GM12878 (cell line): ENCODE measurements at regions not wholly inside any gene's neighbourhood (a gene's known extent, or its start where the extent isn't known, plus 50 kb on each side); places are given as distances from the start of the nearest gene placed in this dataset.

Experiments used
- ATAC-seq: fragments of 200-7000 bp; cut with Tn5 transposase; 3 replicates; pipeline ENCODE4 v1.9.1; 2020; ENCODE audit warnings: mild to moderate bottlenecking, moderate library complexity
- BruUV-seq: library from RNA; stranded (reverse); fragments of 400-500 nt; replicated peaks from 2 replicates; lab custom pipeline; 2021; lab: Mats Ljungman, UMichigan
- CTCF ChIA-PET: fragments of 300-600 bp; sonication (Branson Sonifier 250); formaldehyde crosslinking; extraction: SDS; loops from one replicate; lab custom pipeline; 2021; ENCODE audit warnings: inconsistent platforms; lab: Yijun Ruan, JAX
- POLR2A ChIA-PET: fragments of 350-600 bp; formaldehyde crosslinking; extraction: SDS; loops from one replicate; lab custom pipeline; 2021; ENCODE audit warnings: inconsistent platforms; lab: Charles Lee
- RAD21 ChIA-PET: fragments of 300-600 bp; sonication (Branson Sonifier 250); formaldehyde crosslinking; loops from one replicate; lab custom pipeline; 2023; ENCODE audit warnings: antibody characterized with exemption; ENCODE audit not compliant: unreplicated experiment; lab: Charles Lee
- SMC1A ChIA-PET: fragments of 300-600 bp; sonication (Branson Sonifier 250); formaldehyde crosslinking; loops from one replicate; lab custom pipeline; 2023; ENCODE audit not compliant: unreplicated experiment, uncharacterized antibody; lab: Charles Lee
- DNase-seq: peaks from one replicate; pipeline ENCODE4 v3.0.0-alpha.2; 2011; ENCODE audit warnings: low read depth, low spot score
- FAIRE-seq: peaks from 3 replicates; lab custom pipeline; 2011; peaks lifted over from hg19 to GRCh38; lab: Jason Lieb, UNC
- H2AFZ ChIP-seq: 2 replicates; pipeline ENCODE4 v1.6.0; 2011; ENCODE audit warnings: low read depth, low read length, control low read depth; ENCODE audit not compliant: control insufficient read depth
- H3K27ac ChIP-seq: 2 replicates; pipeline ENCODE4 v1.5.1; 2011; ENCODE audit warnings: control low read depth; ENCODE audit not compliant: control insufficient read depth, insufficient read depth
- H3K27me3 ChIP-seq, 2 experiments: replicated peaks in 1 of 2; 2 replicates each; pipeline versions ENCODE4 v1.6.0 to v1.6.1; 2011; ENCODE audit warnings: low read length in 1 of 2; ENCODE audit not compliant: control insufficient read depth in 2 of 2, insufficient read depth in 2 of 2
- H3K36me3 ChIP-seq, 2 experiments: 2 replicates each; pipeline ENCODE4 v1.5.1; 2011; ENCODE audit warnings: low read length in 1 of 2; ENCODE audit not compliant: control insufficient read depth in 2 of 2, insufficient read depth in 2 of 2
- H3K4me1 ChIP-seq: 2 replicates; pipeline ENCODE4 v1.6.1; 2011; ENCODE audit warnings: mild to moderate bottlenecking, low read length, moderate library complexity, mixed read lengths; ENCODE audit not compliant: control insufficient read depth, insufficient read depth
- H3K4me2 ChIP-seq: 2 replicates; pipeline ENCODE4 v1.6.0; 2011; ENCODE audit warnings: control low read depth; ENCODE audit not compliant: control insufficient read depth, insufficient read depth
- H3K4me3 ChIP-seq: fragments of 200-600 bp; sonication (generic); 2 replicates; pipeline ENCODE4 v1.5.1; 2016
- H3K79me2 ChIP-seq: 2 replicates; pipeline ENCODE4 v1.6.0; 2011; ENCODE audit warnings: low read length; ENCODE audit not compliant: control insufficient read depth, insufficient read depth
- H3K9ac ChIP-seq: 2 replicates; pipeline ENCODE4 v1.8.0; 2011; ENCODE audit warnings: low read length, control low read depth, mixed read lengths; ENCODE audit not compliant: control insufficient read depth, insufficient read depth
- H3K9me3 ChIP-seq: replicated peaks from 3 replicates; pipeline ENCODE4 v1.5.1; 2011; ENCODE audit warnings: mild to moderate bottlenecking, low read length; ENCODE audit not compliant: control insufficient read depth, insufficient read depth
- H4K20me1 ChIP-seq: 2 replicates; pipeline ENCODE4 v1.6.0; 2011; ENCODE audit not compliant: control insufficient read depth, insufficient read depth
- CEBPB ChIP-seq, 2 experiments: fragments of 150-350 bp in 1 of 2; IDR thresholded peaks; 2 replicates each; pipeline ENCODE4 v1.6.1; 2012 to 2014; ENCODE audit warnings: low read depth in 2 of 2, low read length in 2 of 2, borderline replicate concordance in 1 of 2, inconsistent platforms in 1 of 2
- FOXK2 ChIP-seq: fragments of 450-650 bp; IDR thresholded peaks from 2 replicates; pipeline ENCODE4 v1.6.1; 2017; ENCODE audit warnings: mild to moderate bottlenecking, moderate library complexity
- GATAD2B ChIP-seq: fragments of 450-650 bp; conservative IDR thresholded peaks from 2 replicates; pipeline ENCODE4 v1.6.1; 2017; ENCODE audit warnings: low read depth, mild to moderate bottlenecking, moderate library complexity
- KLF5 ChIP-seq: fragments of 450-650 bp; IDR thresholded peaks from 2 replicates; pipeline ENCODE4 v1.6.1; 2014; ENCODE audit warnings: mild to moderate bottlenecking; ENCODE audit not compliant: partially characterized antibody
- MEF2A ChIP-seq: IDR thresholded peaks from 2 replicates; pipeline ENCODE4 v1.6.1; 2011; ENCODE audit warnings: low read depth, mild to moderate bottlenecking, low read length, moderate library complexity; ENCODE audit not compliant: insufficient read depth
- MTA3 ChIP-seq: IDR thresholded peaks from 2 replicates; pipeline ENCODE4 v1.6.1; 2012; ENCODE audit warnings: low read length, inconsistent platforms, borderline replicate concordance
- RAD21 ChIP-seq: IDR thresholded peaks from 2 replicates; pipeline ENCODE4 v1.6.1; 2011; ENCODE audit warnings: mild to moderate bottlenecking, low read depth, low read length, moderate library complexity; ENCODE audit not compliant: insufficient read depth
- ZBTB40 ChIP-seq: fragments of 450-650 bp; IDR thresholded peaks from 2 replicates; pipeline ENCODE4 v1.6.1; 2016; ENCODE audit warnings: mild to moderate bottlenecking, moderate library complexity, borderline replicate concordance
- WGBS: methylation state at CpG from one replicate; pipeline ENCODE4 v1.1.6; 2016; ENCODE audit warnings: low lambda C conversion rate; ENCODE audit not compliant: insufficient replicate concordance, insufficient coverage; ENCODE audit errors: missing lambda C conversion rate; 5-methylcytosine and 5-hydroxymethylcytosine counted together
- in situ Hi-C: fragments of 300-500 bp; cut with MboI; formaldehyde crosslinking; loops from 9 replicates; pipeline ENCODE4 v1.14.3; 2018; ENCODE audit warnings: mixed read lengths
- intact Hi-C: fragments of 100-400 bp; cut with micrococcal nuclease; formaldehyde crosslinking; loops from one replicate; pipeline ENCODE4 v1.14.2; 2022; ENCODE audit not compliant: unreplicated experiment
- TF ChIP-seq, protein P1 (sequence below): fragments of 450-650 bp; formaldehyde crosslinking; IDR thresholded peaks from 2 replicates; pipeline ENCODE4 v1.4.0; 2022; ENCODE audit warnings: mild to moderate bottlenecking, moderate library complexity
- TF ChIP-seq, protein P2 (sequence below): fragments of 450-650 bp; IDR thresholded peaks from 2 replicates; pipeline ENCODE4 v1.6.1; 2014; ENCODE audit warnings: mild to moderate bottlenecking

DNA sequence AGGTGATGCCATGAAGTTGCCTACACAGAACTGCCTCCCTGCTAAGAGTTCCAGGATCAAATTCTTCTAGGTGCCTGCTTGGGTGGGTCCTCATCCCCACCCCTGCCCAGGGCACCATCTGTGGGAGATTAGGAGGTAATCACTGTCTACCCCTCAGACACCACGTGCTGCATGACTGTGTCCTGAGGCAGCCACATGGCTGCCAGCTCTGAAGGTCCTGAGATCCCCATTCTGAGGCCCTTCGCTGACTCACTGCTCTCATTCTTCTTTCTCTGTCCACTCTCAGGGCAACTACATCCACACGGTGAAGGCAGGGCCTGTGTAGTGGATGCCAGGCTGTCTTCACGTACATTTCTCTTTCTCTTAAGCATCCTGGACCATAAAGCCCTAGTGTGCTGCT is 222.9 kb upstream of the ANKRD55 start (continued):
- TF ChIP-seq, protein P1, sequence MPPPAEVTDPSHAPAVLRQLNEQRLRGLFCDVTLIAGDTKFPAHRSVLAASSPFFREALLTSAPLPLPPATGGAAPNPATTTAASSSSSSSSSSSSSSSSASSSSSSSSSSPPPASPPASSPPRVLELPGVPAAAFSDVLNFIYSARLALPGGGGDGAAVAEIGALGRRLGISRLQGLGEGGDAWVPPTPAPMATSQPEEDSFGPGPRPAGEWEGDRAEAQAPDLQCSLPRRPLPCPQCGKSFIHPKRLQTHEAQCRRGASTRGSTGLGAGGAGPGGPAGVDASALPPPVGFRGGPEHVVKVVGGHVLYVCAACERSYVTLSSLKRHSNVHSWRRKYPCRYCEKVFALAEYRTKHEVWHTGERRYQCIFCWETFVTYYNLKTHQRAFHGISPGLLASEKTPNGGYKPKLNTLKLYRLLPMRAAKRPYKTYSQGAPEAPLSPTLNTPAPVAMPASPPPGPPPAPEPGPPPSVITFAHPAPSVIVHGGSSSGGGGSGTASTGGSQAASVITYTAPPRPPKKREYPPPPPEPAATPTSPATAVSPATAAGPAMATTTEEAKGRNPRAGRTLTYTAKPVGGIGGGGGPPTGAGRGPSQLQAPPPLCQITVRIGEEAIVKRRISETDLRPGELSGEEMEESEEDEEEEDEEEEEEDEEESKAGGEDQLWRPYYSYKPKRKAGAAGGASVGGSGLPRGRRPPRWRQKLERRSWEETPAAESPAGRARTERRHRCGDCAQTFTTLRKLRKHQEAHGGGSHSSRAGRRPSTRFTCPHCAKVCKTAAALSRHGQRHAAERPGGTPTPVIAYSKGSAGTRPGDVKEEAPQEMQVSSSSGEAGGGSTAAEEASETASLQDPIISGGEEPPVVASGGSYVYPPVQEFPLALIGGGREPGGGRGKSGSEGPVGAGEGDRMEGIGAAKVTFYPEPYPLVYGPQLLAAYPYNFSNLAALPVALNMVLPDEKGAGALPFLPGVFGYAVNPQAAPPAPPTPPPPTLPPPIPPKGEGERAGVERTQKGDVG (CRISPR knock-in tag), result no peak
- no peak for TF ChIP-seq CEBPB (IDR thresholded peaks at IDR 0.05; ENCODE audit: borderline replicate concordance in 1 of 2, low read depth in 2 of 2, low read length in 2 of 2)
- TF ChIP-seq RAD21, result no peak
- TF ChIP-seq FOXK2, result no peak
- TF ChIP-seq, all 136 proteins: peak for 0

GRCh38 chr5:56455417-56455816 is 222.3 kb upstream of the ANKRD55 start:
- ATAC-seq, result no peak
- Histone ChIP-seq H3K4me3 (no peak overlapping the region), H3K36me3 (no peaks in the 10 kb centered on the region), H4K20me1 (no peaks in the 10 kb centered on the region), H3K9me3 (no peaks in the 10 kb centered on the region), H3K4me2 (no peak overlapping the region), H2AFZ (no peak overlapping the region), H3K27me3 (no peaks in the 10 kb centered on the region), H3K27ac (no peak overlapping the region), H3K9ac (no peak overlapping the region), H3K79me2 (no peaks in the 10 kb centered on the region), H3K4me1 (no peaks in the 10 kb centered on the region)
- intact Hi-C loops, result no loop called here
- RAD21 ChIA-PET, result no interaction called here
- TF ChIP-seq KLF5 (no peak), MTA3 (no peak), GATAD2B (no peak), MEF2A (no peak), ZBTB40 (no peak)
- TF ChIP-seq, protein P2, sequence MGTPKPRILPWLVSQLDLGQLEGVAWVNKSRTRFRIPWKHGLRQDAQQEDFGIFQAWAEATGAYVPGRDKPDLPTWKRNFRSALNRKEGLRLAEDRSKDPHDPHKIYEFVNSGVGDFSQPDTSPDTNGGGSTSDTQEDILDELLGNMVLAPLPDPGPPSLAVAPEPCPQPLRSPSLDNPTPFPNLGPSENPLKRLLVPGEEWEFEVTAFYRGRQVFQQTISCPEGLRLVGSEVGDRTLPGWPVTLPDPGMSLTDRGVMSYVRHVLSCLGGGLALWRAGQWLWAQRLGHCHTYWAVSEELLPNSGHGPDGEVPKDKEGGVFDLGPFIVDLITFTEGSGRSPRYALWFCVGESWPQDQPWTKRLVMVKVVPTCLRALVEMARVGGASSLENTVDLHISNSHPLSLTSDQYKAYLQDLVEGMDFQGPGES, result no peak
- in situ Hi-C loops, result no loop called here
- no TSS peak for BruUV-seq
- no peak for DNase-seq
- FAIRE-seq, result no peak
- POLR2A ChIA-PET, result no interaction called here
- SMC1A ChIA-PET, result no interaction called here
- 34% methylated on average over 4 of the region's 4 CpGs for WGBS
- CTCF ChIA-PET, result no interaction called here
